Body of pancreas (tissue), 4 donors: ENCODE measurements at regions not wholly inside any gene's neighbourhood (a gene's known extent, or its start where the extent isn't known, plus 50 kb on each side); places are given as distances from the start of the nearest gene placed in this dataset.

Experiments
- CTCF ChIP-seq, 7 experiments: fragments of 450-650 bp in 4 of 7; fragments of 200-600 bp in 3 of 7; sonication (generic) in 3 of 7; IDR thresholded peaks; one replicate each; pipeline ENCODE4 v1.5.1; 2016 to 2019; ENCODE audit warnings: antibody characterized with exemption in 7 of 7
- POLR2A ChIP-seq, 3 donors: fragments of 450-650 bp; IDR thresholded peaks; one replicate each; pipeline ENCODE4 v1.6.1; 2016; ENCODE audit warnings: antibody characterized with exemption in 3 of 3, mild to moderate bottlenecking in 2 of 3

GRCh38 chr9:28267351-28267750, 694.1 kb upstream of the C9orf72 start:
- TF ChIP-seq CTCF (IDR thresholded peaks at IDR 0.05): no peak
- no peak for TF ChIP-seq POLR2A (IDR thresholded peaks at IDR 0.05)
